GM18870 (cell line): ENCODE measurements at regions not wholly inside any gene's neighbourhood (a gene's known extent, or its start where the extent isn't known, plus 50 kb on each side); places are given as distances from the start of the nearest gene placed in this dataset.

Source experiments
- ATAC-seq: cut with Tn5 transposase; IDR thresholded peaks from one replicate; pipeline ENCODE4 v1.9.1; 2021; ENCODE audit warnings: moderate library complexity; ENCODE audit not compliant: unreplicated experiment

DNA sequence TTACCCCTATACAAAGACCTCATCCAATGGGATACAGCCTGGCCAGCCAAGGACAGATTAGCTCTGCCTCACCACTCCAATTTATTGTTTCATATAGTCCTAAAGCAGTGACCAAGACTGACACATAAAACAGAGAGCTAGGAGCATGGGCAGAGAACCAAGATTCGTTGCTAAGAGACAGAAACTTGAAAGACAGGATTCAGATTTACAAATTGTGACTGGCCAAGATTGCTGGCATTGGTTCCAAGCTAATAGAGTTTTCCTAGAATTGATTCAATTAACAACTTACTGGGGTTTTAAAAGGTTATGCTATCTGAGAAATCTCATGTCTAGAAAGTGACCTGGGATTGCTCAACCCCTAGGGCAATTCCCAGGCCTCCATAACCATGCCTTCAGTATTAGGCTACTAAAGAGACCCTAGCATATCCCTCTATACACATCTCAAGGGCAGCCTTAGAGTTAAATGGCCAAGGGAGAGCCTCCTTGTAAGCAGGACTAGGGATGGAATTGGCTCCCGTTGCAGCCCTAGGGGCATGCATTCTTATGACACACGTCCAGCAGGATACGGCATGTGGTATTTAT lies 75.6 kb downstream of the ICOS start:
- ATAC-seq, result no peak

DNA sequence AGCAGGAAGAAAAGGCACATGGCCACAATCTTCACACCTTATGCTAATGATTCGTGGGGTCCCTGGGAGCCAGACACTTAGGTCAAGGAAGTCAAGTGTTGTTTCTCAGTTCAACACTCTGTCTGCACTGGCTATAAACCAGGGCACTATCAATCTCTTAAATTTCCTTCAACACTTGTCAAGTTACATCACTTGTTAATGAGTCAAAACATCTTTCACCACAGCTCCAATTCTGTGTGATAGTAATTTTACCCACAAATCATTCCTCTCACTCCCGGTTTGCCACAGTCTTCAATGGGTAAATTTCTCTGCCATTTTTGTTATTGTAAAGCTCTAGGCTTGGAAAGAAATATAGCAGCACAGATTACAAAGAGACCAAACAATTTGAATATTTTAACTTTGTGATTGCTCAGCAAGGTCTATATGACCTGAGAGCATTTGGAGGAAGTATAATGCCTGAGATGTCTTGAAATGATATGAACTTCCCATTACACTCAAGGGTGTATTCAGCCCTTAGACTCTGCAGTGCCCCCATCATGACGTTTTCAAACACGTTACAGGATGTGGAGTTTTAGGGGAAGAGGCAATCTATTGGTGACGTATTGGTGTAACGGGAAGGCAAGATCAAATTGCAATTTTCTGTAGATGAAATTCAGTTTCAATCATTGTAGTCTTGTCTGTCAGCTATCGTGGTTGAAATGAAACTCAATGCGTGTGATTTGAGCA lies 78.7 kb downstream of the ICOS start:
- no peak for ATAC-seq

DNA sequence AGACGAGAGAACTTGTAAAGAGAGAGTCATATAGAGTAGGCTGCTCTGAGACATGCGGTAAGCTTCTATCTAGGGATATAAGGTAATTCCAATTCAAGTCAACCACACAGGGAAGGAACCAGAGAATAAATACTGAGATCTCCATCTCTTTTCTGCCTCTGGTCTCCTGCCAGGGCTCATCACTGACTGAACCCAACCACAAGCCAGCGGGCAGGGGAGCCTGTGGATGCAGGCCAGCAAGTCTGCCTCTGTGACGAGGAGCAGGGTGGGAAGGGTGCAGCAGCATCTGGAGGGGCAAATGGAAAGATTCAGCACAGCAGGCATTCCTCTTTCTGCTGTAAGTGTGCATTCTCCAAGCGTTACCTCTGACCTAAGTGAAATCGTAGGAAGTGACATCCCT lies 82.2 kb downstream of the ICOS start:
- no peak for ATAC-seq

DNA sequence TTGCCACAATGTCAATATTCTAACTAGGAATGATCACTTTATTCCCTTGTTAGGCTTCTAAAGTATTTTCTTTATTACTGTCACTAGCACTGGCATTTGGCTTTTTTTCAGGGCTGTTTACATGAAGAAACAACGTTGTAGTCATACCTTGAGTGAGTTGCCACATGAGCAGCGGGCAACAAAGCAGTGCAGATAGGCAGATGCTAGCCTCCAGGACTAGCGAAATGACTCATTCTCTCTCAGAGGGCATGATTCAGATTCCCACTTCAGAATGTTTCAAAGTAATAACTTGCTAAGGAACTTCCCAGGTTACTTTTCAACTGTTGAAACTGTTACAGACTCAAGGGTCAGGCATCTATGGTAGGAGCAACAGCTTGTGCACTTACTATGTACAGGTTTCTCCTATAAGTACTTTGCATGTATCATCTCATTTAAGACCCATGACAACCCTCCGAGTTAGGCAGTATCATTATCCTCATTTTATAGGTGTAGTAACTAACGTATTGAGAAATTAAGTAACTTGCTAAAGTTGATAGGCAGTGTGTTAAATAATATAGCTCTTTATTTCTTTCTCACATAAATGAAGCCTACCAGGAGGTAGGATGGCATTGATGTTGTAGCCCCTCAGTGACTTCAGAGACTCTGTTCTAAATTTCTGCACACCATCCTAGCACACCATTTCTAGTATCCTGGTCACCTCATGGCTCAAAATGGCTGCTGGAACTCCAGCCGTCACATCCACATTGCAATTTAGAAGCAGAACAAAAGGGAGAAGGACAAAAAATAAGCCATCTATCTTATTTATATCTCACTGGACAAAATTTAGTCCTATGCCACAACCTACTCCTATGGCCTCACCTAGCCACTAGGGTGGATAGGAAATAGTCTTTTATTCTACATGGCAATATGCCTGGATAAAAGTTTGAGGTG lies 83.3 kb downstream of the ICOS start:
- peak; percentile 87 for ATAC-seq

DNA sequence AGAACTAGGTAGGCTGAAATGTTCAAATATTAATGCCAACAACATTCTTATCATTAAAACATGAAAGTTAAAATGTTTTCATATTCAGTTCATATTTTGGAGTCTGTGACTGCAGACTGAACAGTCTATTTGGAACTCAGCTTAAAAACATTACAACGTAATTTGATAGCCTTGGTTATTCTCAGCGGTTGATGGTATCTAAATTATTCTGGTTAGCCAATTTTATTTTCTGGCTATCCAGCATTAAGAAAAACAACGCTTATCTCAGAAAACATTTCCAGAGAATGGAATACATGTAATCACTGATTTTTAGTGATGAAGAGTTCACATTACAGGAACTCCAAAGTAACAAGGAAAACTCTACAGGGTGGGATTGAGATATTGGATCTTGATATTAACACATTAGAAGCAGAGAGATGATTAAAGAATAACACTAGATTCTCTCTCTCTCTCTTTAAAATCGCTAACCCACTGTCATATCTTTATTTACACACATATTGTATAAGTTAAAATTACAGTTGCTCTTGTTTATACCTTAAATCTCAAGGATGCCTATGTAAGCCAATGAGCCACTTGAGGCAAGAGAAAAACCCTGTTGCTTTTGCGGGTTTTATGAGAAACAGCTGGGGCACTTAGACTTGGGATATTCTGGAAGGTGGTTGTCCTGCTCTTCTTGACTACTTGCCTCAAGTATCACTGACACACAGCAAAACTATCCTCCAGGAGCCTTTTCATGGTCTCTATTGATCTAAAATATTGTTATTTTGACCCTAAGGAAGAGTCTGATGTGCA lies 84.9 kb downstream of the ICOS start:
- ATAC-seq, result no peak

DNA sequence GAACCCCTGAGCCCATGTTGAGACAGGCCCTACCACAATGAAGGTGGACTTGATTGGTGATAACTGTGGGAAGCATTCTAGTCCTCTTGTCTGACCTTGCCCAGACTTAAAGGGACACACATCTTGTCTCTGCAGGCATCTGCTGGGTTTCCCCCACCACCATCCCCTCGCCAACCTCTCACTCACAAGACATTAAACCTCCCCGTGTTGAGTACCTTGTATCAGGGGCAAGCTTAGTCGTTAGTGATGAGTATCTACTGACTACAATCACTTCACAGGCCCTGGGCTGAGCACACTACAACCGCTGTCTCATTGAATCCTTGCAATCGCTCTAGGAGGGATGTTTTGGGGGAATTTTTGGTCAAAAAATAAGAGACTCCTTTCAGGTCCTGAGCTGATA lies 86.0 kb downstream of the ICOS start:
- no peak for ATAC-seq

DNA sequence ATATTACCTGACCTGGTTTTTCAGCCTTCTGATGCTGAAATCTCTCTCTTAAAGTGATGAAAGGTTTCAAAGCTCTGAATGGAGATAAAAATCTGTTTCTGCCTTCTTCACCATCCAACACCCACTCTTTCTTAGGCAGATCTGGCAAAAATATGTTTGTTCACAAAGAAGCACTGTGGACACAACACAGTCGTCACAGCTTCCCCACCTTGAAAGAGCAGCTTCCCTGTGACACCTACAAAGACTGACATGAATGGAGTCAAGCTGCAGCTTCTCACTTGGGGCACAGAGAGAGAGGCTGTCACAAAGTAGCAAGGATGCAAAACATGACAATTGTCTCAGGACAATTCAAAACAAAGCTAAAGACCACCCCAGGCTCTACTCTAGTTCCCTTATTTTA lies 86.5 kb downstream of the ICOS start:
- ATAC-seq, result no peak

DNA sequence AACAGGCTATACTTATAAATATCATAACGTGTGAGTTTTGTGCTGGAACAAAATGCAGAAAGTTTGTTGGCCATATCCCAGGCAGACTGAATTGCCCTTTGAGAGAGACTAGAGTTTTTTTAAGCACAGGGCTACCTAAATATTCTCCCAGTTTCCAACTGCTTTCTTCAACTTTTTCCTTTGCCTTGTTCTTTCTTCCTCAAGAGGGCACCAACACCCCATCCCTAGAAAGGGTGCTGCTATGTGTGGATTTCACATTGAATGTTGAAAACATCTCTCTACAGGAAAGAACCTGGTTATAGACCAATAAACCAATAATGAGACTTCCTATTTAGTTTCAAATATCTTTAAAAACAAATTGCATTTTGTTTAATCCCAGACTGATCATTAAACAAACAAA lies 87.9 kb downstream of the ICOS start:
- no peak for ATAC-seq

DNA sequence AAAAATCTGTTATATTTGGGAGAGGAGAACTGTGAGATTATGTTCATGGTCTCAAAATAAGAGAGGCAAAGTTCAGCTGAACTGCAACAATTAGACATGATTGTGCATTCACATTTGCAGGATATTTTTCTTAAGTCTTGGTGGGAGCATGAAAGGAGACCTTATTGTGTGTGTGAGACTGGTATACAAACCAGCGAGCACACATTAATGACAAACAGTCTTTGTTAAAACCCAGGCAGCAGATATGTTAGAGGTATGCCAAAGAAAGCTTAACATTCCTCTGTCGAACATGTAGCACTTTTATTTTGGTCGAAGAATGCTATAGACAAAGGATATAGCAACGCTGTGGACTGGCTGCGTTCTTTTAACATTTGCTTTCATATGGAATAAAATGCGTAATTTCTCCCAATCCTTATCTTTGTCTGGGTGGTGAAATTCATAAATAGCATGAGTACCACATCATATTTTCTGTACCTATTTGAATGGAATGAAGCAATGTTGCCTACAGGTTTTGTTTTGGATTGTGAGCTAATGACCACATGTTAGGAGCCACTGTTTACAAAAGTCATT lies 88.4 kb downstream of the ICOS start:
- no peak for ATAC-seq

DNA sequence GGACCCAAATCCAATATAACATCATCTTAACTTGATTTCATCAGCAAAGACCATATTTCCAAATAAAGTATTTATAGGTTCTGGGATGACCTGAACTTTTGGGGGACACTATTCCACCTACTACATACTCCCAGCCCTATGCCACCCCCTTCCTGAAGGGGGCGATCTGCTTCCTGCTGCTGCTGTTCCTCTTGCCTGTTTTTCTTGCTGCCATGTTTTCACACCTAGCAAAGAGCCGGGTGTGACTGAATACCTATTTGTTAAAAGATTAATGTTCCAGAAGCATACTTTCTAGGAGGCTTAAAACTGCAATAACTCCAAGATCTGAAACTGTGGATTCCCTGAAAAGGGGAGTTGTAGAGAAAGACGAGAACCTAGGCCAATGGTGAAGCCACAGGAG lies 89.7 kb downstream of the ICOS start:
- ATAC-seq, result no peak

DNA sequence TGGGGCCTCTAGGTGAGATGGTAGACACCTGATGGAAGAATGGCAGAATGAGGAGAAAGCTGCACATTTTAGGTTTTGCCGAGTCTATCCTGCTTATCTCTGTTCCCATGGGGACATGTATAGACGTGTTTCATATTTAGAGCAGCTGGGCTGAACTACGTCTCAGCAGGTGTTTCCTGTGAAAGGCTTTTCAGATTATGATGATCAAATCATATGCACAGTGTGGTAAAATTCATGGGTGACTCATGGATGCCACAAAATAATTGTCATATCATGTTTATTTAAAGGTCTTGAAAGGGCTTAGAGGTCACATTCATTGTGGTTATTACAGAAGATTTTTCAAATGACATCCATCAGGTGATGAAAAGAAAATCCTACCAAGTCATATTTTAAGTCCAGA lies 90.5 kb downstream of the ICOS start:
- peak; percentile 89 for ATAC-seq

DNA sequence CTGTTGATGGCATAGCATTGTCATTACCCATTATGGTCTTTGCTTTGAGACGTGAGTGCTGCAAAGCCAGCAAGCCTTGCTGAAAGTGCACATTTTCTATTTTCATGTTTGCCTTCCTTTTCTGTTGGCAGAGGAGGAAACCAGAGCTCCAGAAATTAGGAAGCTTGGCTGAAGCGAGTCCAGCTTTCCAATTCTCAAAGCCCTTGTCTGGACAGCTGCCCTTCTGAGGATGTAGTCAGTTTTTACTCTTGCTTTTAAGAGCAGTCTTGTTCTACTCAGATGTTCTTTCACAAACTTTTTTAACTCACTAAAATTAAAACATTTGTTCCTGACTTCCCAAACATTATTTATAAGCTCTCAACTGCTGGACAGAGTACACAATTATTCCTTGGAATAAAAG lies 93.8 kb downstream of the ICOS start:
- ATAC-seq, result no peak

DNA sequence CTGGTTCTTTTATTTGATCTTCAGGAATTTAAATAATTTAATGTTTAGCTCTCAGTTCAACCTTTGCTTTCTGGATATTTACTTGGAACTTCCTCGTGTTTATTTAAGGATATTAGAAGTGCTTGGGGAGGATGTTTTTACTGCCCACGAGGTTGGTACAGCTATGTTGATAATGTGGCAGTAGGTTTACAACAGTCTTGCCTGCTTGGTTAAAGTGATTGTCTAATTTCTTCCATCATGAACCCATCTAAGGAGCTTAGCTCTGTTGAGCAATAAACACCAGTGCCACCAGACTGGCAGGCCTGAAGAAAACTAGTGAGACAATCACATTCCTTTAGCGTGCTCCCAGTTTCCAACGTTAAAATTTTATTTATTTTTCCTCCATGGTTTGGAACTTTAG lies 94.5 kb downstream of the ICOS start:
- ATAC-seq, result no peak

DNA sequence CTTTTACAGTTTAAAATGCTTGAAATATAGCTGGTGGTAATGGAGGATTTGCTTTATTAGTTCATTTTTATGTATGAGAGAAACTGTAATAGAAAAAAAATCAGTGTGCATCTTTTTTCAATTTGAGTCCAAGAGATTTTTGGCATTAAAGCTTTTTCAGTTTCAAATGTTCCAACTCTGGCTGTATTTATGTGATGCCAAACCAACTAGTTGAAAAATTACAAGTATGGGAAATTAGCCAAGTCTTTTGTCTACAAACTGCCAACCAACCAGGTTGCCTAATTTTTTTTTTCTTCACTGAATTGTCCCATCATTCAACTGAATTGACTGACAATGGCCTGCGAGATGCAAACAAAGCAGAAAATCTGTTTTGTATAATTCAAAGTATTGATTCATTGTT lies 95.7 kb downstream of the ICOS start:
- no peak for ATAC-seq

DNA sequence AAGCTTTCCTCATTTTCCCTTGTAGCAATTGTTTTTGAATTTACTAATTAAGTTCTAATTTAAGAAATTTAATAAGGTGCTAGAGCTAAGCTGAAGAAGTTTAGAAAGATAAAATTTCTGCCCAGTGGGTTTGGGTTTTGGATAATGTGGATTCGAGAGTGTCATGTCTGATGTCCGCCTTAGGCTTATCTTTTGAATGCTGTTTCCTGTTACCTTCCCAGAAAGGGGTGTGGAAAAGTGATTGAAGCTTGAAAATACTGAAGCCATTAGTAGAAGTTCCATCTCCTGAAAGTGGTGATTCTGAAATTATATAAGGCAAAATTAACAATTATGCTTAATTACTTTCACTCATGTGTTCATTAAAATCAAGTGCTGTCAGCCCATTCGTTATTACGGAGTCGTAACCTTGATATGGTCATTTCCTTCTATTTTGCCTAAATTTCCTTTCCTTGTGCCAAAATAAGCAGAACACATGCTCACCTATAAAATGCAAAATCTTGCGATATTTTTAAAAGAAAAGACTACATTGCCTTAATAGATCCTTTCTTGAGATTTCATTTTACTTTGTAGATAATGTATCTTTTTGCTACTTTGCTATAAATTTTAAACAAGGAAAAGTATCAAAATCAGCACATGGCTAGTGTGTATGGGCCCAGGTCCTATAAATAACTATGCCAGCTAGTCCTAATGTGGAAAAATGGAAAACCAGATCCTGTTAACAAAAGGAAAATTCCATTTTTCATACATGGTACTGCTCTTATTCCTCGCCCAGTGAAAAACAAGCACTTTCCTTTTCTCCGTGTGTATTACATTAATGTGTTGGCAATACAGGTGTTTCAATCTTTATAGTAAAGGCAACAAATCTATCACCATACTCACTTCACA lies 97.3 kb downstream of the ICOS start:
- ATAC-seq, result no peak

DNA sequence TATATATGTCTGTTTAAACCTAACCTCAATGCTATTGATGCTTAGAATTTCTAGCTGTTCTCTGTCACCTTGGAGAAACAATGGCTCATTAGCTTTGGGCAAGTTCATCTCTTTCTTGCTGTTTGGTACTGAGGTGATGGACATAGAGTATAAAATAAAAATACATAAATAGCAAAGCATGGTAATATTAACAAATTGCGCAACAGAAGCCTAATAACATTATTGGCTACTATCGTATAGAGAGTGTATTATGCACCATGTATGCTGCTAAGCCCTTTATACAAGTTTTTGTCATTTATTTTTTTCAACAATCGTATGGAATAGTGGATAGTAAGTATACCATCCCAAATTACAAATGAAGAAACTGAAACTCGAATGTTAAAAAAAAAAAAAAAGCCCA lies 100.1 kb downstream of the ICOS start:
- no peak for ATAC-seq

DNA sequence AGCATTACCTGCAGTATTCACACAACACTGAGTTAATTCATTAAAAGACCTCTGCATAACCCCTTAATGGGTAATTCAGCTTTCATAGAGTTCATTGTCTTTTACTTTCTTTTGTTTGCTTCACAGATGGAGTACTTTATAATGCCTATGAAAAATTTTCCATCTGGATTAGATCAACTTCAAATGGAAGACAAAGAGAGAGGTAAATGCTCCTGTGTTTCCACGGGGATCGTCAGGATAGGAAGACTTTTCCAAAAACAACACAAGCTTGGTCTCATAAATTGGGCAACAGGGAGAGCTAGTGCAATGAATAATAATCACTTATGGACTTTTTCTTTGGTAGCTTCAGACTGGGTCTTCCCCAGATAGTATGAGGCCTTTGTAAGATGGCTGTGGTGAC lies 100.7 kb downstream of the ICOS start:
- ATAC-seq, result no peak

DNA sequence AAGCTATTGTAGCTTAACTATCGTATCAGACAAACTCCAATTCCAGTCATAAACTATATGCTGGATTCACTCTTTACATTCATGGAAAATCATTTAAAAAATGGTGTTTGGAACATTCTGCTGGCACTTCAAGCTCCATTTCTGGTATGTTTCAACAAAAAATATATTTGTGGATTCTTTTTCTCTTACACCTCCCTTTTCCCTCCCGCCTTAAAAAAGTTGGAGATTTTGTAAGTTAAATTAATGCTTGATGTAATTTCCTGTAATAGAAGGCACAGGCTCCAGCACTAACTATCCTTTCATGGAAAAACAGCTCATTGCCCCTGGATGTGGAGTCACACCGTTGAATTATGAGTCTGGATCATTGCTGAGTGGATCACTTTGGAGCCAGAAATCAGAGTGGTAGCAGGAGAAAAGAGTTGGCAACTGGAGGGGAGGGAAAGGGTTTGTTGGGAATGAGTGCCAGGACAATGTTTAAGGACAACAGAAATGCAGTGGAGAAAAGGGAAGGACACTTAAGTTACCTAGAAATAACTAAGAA lies 102.8 kb downstream of the ICOS start:
- no peak for ATAC-seq

DNA sequence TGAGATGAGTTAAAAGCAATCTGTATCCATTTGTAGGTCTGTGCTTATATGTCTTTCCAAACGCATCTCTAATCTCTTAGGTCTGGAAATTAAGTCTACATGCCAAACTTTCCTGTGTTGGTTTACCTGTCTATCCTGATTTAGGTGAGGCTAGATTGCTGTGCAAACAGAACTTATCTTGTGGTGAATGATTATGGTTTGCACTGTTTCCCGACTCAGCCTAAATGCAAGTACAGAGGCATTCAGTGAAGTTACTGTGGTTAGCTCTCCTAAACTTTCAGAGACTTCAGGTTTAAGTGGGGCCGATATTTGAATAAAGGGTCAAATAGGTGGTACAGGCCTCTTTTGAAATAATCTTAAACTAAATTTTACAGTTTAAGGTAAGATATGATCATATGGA lies 103.5 kb downstream of the ICOS start:
- no peak for ATAC-seq

DNA sequence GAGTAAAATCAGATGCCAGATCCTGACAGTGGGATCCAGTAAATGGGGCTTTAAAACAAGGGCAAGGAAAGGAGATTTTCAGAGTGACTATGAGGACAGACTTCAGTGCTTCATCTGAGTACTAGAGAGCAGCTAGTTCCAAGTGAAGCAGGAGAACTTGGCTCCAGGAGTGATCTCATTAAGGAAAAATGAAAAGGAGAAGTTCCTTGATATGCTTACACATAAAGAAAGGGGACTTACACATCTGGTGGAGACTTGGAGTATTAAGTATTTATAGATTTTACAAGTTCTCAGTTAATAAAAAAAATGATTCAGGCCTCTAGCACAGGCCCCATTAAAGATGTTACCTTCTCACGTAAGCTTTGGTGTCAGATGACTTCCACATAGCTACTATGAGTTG lies 105.8 kb downstream of the ICOS start:
- ATAC-seq, result no peak
